Glutamatergic neuron (in vitro differentiated cells): ENCODE measurements at regions not wholly inside any gene's neighbourhood (a gene's known extent, or its start where the extent isn't known, plus 50 kb on each side); places are given as distances from the start of the nearest gene placed in this dataset.

ENCODE experiments used
- DNase-seq: peaks from one replicate; pipeline ENCODE4 v3.0.0; 2022
- H3K27ac Mint-ChIP-seq: one replicate; pipeline ENCODE4 v1.8.0; 2020; ENCODE audit warnings: mild to moderate bottlenecking, mixed read lengths, inconsistent platforms; ENCODE audit not compliant: unreplicated experiment
- H3K27me3 Mint-ChIP-seq: one replicate; pipeline ENCODE4 v1.8.0; 2020; ENCODE audit warnings: mild to moderate bottlenecking, moderate library complexity, mixed read lengths, inconsistent platforms; ENCODE audit not compliant: unreplicated experiment
- H3K36me3 Mint-ChIP-seq: one replicate; pipeline ENCODE4 v1.8.0; 2020; ENCODE audit warnings: mild to moderate bottlenecking, mixed read lengths, inconsistent platforms; ENCODE audit not compliant: unreplicated experiment
- H3K4me1 Mint-ChIP-seq: one replicate; pipeline ENCODE4 v1.8.0; 2020; ENCODE audit warnings: mild to moderate bottlenecking, low read depth, mixed read lengths, inconsistent platforms; ENCODE audit not compliant: unreplicated experiment
- H3K4me3 Mint-ChIP-seq: one replicate; pipeline ENCODE4 v1.8.0; 2020; ENCODE audit warnings: mild to moderate bottlenecking, mixed read lengths, inconsistent platforms; ENCODE audit not compliant: unreplicated experiment
- H3K9me3 Mint-ChIP-seq: one replicate; pipeline ENCODE4 v1.8.0; 2020; ENCODE audit warnings: mild to moderate bottlenecking, moderate library complexity, mixed read lengths, inconsistent platforms; ENCODE audit not compliant: unreplicated experiment
- CTCF ChIP-seq: fragments of 200-600 bp; sonication (generic); IDR thresholded peaks from one replicate; pipeline ENCODE4 v1.5.0; 2021; ENCODE audit not compliant: partially characterized antibody, unreplicated experiment

DNA sequence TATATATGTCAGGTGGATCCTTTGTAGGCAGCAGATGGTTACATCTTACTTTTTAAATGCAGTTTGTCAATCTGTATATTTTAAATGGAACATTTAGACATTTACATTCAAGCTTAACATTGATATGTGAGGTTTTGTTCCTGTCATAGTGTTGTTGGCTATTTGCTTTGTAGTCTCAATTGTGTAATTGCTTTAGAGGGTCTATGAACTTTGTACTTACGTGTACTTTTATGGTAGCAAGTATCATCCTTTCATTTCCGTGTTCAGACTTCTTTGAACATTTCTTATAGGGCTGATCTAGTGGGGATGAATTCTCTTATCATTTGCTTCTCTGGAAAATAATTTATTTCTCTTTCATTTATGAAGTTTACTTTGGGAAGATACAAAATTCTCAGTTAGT lies 656.0 kb downstream of the OTOL1 start:
- H3K27ac Mint-ChIP-seq: no peak overlapping the region
- H3K9me3 Mint-ChIP-seq: no peaks in the 10 kb centered on the region
- H3K27me3 Mint-ChIP-seq: no peaks in the 10 kb centered on the region
- no peak overlapping the region for H3K4me3 Mint-ChIP-seq
- no peaks in the 10 kb centered on the region for H3K36me3 Mint-ChIP-seq
- no peaks in the 10 kb centered on the region for H3K4me1 Mint-ChIP-seq
- no peak for DNase-seq
- no peak for TF ChIP-seq CTCF

- TF ChIP-seq CTCF: no peak
- no peak for DNase-seq
- H3K36me3 Mint-ChIP-seq: no peaks in the 10 kb centered on the region
- no peaks in the 10 kb centered on the region for H3K27me3 Mint-ChIP-seq
- no peaks in the 10 kb centered on the region for H3K4me1 Mint-ChIP-seq
- H3K27ac Mint-ChIP-seq: no peak overlapping the region
- no peaks in the 10 kb centered on the region for H3K9me3 Mint-ChIP-seq
- H3K4me3 Mint-ChIP-seq: no peak overlapping the region
Observed at GRCh38 chr3:162161595-162161994, 665.0 kb downstream of the OTOL1 start.

- no peak overlapping the region for H3K27ac Mint-ChIP-seq
- TF ChIP-seq CTCF: no peak
- no peak overlapping the region for H3K4me3 Mint-ChIP-seq
- no peaks in the 10 kb centered on the region for H3K36me3 Mint-ChIP-seq
- no peaks in the 10 kb centered on the region for H3K27me3 Mint-ChIP-seq
- no peaks in the 10 kb centered on the region for H3K4me1 Mint-ChIP-seq
- no peaks in the 10 kb centered on the region for H3K9me3 Mint-ChIP-seq
- DNase-seq: no peak
Observed at GRCh38 chr3:162165346-162165745, 668.7 kb downstream of the OTOL1 start.

DNA sequence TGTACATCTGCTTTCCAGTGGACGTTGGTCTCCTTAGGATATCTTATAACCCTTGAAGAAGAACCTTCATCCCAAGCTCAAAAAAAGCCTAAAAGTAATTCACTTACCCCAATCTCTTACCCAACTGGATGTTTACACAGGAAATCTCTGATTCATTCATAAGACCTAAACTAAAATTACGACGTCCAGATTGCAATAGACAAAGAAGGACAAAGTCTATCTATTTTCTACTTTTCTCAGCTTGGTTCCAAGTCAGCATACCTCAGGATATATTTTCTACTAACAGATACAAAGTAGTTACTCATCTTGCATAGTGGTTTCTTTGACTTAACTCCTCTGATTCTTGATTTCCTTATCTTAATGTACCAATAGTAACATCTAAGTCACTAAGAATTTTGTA lies 669.9 kb downstream of the OTOL1 start:
- TF ChIP-seq CTCF: no peak
- no peaks in the 10 kb centered on the region for H3K36me3 Mint-ChIP-seq
- H3K27ac Mint-ChIP-seq: no peak overlapping the region
- H3K9me3 Mint-ChIP-seq: no peaks in the 10 kb centered on the region
- H3K27me3 Mint-ChIP-seq: no peaks in the 10 kb centered on the region
- H3K4me1 Mint-ChIP-seq: no peaks in the 10 kb centered on the region
- DNase-seq: no peak
- no peak overlapping the region for H3K4me3 Mint-ChIP-seq

GRCh38 chr3:162168715-162169114 lies 672.1 kb downstream of the OTOL1 start:
- Mint-ChIP-seq H3K36me3 (no peaks in the 10 kb centered on the region), H3K9me3 (no peaks in the 10 kb centered on the region), H3K27me3 (no peaks in the 10 kb centered on the region), H3K27ac (no peak overlapping the region), H3K4me1 (no peaks in the 10 kb centered on the region), H3K4me3 (no peak overlapping the region)
- no peak for TF ChIP-seq CTCF
- no peak for DNase-seq
